ENCODE measurements at regions not wholly inside any gene's neighbourhood (a gene's known extent, or its start where the extent isn't known, plus 50 kb on each side); places are given as distances from the start of the nearest gene placed in this dataset.

DNA sequence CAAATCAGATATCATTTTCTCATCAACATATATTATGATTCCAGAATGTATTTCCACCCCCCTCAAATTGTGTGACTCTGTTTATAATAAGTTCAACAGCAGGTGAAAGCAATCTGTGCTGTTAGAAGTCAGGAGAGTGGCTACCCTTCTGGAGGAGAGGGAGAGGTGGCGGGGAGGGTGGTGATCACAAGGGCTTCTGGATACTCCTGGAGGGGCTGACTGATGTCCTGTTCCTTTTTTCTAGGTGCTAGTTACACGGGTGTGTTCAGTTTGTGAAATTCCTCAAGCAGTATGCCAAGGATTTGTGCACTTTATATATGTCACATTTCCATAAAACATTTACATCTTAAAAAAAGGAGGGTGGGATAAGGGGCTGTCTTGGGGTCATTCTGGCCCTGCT, 119.1 kb downstream of the IRF8 start:
- no peak for TF ChIP-seq EZH2 (IDR thresholded peaks at IDR 0.05; ENCODE audit: low read length, unreplicated experiment)
- TF ChIP-seq, protein P1, sequence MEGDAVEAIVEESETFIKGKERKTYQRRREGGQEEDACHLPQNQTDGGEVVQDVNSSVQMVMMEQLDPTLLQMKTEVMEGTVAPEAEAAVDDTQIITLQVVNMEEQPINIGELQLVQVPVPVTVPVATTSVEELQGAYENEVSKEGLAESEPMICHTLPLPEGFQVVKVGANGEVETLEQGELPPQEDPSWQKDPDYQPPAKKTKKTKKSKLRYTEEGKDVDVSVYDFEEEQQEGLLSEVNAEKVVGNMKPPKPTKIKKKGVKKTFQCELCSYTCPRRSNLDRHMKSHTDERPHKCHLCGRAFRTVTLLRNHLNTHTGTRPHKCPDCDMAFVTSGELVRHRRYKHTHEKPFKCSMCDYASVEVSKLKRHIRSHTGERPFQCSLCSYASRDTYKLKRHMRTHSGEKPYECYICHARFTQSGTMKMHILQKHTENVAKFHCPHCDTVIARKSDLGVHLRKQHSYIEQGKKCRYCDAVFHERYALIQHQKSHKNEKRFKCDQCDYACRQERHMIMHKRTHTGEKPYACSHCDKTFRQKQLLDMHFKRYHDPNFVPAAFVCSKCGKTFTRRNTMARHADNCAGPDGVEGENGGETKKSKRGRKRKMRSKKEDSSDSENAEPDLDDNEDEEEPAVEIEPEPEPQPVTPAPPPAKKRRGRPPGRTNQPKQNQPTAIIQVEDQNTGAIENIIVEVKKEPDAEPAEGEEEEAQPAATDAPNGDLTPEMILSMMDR (conservative IDR thresholded peaks at IDR 0.05; ENCODE audit: low read depth, low read length): no peak
- no peak for TF ChIP-seq EZH2phosphoT487 (IDR thresholded peaks at IDR 0.05; ENCODE audit: borderline replicate concordance, low read length)

Measured in PC-3 (cell line).